Stimulated activated naive CD8-positive, alpha-beta T cell treated with anti-CD3 and anti-CD28 coated beads, Interleukin-15, Interleukin-2, amounts not matched to agents 100 ng/mL and 50 ng/mL, for 24 hours (primary cell): ENCODE measurements at regions not wholly inside any gene's neighbourhood (a gene's known extent, or its start where the extent isn't known, plus 50 kb on each side); places are given as distances from the start of the nearest gene placed in this dataset.
A peak's percentile ranks its signal among the peaks of the same experiment; 100 is the strongest.
"Not testable (repeated sequence)": the region's sequence is repeated elsewhere in the genome, so short reads cannot be mapped to it uniquely, and the experiment has no call there.

Source experiments
- H3K27ac Mint-ChIP-seq: one replicate; pipeline ENCODE4 v1.8.0; 2021; ENCODE audit warnings: mild to moderate bottlenecking, mixed read lengths
- H3K27me3 Mint-ChIP-seq: one replicate; pipeline ENCODE4 v1.8.0; 2021; ENCODE audit warnings: mixed read lengths
- H3K36me3 Mint-ChIP-seq: one replicate; pipeline ENCODE4 v1.8.0; 2021; ENCODE audit warnings: low read depth, mixed read lengths
- H3K4me1 Mint-ChIP-seq: one replicate; pipeline ENCODE4 v1.8.0; 2021; ENCODE audit warnings: low read depth, mixed read lengths
- H3K4me3 Mint-ChIP-seq: one replicate; pipeline ENCODE4 v1.8.0; 2021; ENCODE audit warnings: mild to moderate bottlenecking, mixed read lengths
- H3K9me3 Mint-ChIP-seq: one replicate; pipeline ENCODE4 v1.8.0; 2021; ENCODE audit warnings: mixed read lengths

DNA sequence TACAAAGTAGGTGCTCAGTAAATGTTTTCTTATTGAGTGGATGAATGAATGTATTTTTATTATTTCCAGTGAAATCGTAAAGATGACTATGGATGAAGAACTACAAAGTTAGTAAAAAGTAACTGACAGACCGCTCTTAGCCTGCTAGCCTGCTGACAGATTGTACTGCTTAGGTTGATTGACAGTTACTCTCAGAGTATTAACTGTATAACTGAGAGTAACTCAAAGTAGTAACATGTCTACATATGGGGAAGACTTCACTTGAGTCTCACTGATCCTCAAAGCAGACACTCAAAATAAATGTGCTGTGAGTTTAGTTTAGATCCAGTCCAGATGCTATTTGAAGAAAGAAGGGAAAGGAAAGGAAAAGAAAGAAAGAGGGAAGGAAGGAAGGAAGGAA is 272.3 kb upstream of the AMIGO2 start:
- peaks cover 7% of the 10 kb centered on the region for H3K9me3 Mint-ChIP-seq
- H3K4me1 Mint-ChIP-seq = peaks cover 90% of the 10 kb centered on the region
- peak overlapping the region; percentile 74 for H3K4me3 Mint-ChIP-seq
- peaks cover 27% of the 10 kb centered on the region for H3K36me3 Mint-ChIP-seq
- H3K27me3 Mint-ChIP-seq = no peaks in the 10 kb centered on the region
- H3K27ac Mint-ChIP-seq = peak overlapping the region; percentile 99

DNA sequence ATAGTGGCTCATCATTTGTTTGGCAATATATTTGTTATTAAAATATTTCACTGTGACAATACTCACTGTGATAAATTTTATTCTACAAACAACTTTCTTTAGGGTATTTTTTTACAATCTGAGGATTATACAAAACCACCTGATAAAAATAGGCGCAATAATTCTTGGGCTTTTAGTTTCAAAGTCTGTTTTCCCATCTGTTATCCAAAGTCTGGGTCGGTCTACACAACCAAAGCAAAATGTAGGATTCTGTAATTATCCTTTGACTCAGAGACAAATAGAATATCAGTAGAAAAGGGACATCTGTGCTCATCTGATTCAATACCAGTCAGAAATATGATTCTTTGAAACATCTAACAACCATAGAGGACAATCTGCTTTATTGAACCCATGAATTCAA is 271.8 kb upstream of the AMIGO2 start:
- H3K4me1 Mint-ChIP-seq = peaks cover 90% of the 10 kb centered on the region
- H3K27ac Mint-ChIP-seq = peak overlapping the region; percentile 99
- peaks cover 7% of the 10 kb centered on the region for H3K9me3 Mint-ChIP-seq

DNA sequence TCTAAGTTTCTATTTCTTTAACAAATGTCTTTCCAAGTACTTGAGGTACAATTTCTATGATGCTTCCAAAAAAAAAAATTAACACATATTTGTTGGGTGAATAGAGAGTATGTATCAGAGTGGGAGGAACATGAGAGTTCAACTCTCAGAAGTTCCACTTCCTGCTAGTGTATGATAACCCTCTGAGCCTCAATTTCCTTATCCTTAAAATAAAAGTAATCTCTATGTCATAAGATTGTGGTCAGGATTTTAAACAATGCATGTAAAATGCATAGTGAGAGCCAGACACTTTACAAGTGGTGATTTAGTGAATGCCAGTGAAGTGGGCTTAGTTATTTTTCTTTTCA is 270.3 kb upstream of the AMIGO2 start:
- Mint-ChIP-seq H3K4me1 (peaks cover 89% of the 10 kb centered on the region), H3K36me3 (peaks cover 21% of the 10 kb centered on the region), H3K27ac (peak overlapping the region; percentile 99), H3K27me3 (no peaks in the 10 kb centered on the region), H3K4me3 (peak overlapping the region; percentile 74), H3K9me3 (peaks cover 7% of the 10 kb centered on the region)

More for the DNA sequence above, 271.8 kb upstream of the AMIGO2 start:
- H3K4me3 Mint-ChIP-seq = peak overlapping the region; percentile 74
- H3K36me3 Mint-ChIP-seq = peaks cover 22% of the 10 kb centered on the region
- no peaks in the 10 kb centered on the region for H3K27me3 Mint-ChIP-seq

DNA sequence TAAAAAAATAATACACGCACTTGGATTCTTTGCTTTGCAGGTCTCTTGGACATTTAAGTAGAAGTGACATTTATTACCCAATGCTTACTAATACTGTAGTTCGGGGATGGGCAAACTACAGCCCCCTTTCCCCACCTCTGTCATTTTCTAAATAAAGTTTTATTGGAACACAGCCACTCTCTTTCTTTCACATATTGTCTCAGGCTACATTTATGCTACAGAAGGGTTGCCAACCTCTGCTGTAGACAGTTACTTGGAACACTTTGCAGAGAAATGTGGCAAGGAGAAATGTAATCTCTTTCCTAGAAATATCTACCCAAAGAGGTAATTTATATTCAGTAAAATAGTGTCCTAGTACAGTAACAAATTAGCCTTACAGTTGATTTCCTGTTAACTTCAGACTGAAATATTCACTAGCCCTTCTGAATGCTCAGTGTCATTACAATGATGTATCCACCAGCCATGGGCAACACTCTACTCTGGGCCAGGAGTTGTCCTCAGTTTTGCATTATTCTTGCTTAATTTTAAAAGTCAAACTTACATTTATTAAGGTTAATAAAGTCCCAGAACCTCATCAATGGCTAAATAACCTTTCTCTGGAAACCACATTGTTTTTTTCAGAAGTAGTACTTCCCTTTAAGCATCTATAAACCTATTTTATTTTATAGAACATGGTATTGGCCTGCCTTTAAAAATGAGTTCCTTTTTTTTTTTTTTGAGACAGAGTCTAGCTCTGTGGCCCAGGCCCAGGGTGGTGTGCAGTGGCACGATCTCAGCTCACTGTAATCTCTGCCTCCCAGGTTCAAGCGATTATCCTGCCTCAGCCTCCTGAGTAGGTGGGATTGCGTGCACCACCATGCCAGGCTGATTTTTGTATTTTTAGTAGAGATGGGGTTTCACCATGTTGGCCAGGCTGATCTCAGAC is 269.6 kb upstream of the AMIGO2 start:
- peaks cover 89% of the 10 kb centered on the region for H3K4me1 Mint-ChIP-seq
- H3K4me3 Mint-ChIP-seq = peak overlapping the region; percentile 74
- H3K9me3 Mint-ChIP-seq = peaks cover 7% of the 10 kb centered on the region
- H3K27me3 Mint-ChIP-seq = no peaks in the 10 kb centered on the region
- H3K27ac Mint-ChIP-seq = peak overlapping the region; percentile 99
- peaks cover 22% of the 10 kb centered on the region for H3K36me3 Mint-ChIP-seq

DNA sequence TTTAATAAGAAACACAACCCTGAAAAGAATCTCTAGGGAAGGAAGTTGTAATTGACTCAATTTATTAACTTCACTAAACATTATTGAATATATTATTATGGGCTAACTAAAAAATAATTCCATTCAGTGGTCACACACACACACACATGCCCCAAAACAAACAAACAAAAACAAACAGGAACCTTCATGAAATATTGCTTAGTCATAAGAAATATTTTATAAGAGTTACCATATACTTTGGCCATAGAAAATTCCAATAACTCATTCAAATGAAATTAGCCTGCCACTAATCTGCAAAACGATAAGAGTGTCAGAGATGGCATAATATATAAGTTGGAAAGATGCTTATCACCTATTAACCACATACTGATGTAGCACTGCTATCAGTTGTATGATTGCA is 268.4 kb upstream of the AMIGO2 start:
- H3K27ac Mint-ChIP-seq = peak overlapping the region; percentile 99
- H3K36me3 Mint-ChIP-seq = peaks cover 20% of the 10 kb centered on the region
- H3K4me1 Mint-ChIP-seq = peaks cover 90% of the 10 kb centered on the region
- H3K27me3 Mint-ChIP-seq = no peaks in the 10 kb centered on the region
- H3K4me3 Mint-ChIP-seq = peak overlapping the region; percentile 74
- H3K9me3 Mint-ChIP-seq = no peaks in the 10 kb centered on the region

DNA sequence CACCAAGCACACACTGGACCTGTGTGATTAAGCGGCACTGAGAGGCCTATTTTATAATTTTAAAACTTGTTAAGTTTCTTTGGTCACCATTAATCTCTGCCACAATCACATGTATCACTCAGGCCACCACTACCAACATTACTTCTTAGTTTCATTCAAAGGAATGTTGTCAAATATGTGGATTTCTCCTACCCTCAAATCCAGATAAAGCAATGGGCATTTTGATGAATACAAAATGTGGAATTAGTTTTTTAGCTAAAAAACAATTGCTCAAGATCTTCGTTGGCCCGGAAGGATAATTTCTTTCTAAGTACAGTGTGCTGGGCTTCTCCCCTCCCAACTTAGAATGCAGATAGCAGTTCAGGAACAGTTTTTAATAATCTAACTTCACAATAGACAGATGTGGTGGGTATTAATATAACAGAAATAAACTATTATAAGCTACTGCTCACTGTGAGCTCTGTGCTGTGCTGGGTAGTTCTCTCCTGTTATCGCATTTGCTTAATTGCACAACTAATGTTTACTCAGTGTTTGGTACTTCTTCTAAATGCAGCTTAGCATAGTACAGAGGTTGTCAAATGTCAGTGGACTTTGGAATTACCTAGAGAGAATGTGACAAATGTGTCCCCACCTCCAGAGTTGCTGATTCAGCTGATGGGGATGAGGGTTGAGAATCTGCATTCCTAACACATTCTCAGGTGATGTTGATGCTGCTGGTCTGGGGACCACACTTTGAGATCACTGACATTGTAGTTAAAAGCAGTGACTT is 266.7 kb upstream of the AMIGO2 start:
- Mint-ChIP-seq H3K4me1 (peaks cover 83% of the 10 kb centered on the region), H3K27me3 (no peaks in the 10 kb centered on the region), H3K9me3 (peaks cover 5% of the 10 kb centered on the region), H3K4me3 (no peak overlapping the region), H3K27ac (peak overlapping the region; percentile 26), H3K36me3 (peaks cover 23% of the 10 kb centered on the region)

DNA sequence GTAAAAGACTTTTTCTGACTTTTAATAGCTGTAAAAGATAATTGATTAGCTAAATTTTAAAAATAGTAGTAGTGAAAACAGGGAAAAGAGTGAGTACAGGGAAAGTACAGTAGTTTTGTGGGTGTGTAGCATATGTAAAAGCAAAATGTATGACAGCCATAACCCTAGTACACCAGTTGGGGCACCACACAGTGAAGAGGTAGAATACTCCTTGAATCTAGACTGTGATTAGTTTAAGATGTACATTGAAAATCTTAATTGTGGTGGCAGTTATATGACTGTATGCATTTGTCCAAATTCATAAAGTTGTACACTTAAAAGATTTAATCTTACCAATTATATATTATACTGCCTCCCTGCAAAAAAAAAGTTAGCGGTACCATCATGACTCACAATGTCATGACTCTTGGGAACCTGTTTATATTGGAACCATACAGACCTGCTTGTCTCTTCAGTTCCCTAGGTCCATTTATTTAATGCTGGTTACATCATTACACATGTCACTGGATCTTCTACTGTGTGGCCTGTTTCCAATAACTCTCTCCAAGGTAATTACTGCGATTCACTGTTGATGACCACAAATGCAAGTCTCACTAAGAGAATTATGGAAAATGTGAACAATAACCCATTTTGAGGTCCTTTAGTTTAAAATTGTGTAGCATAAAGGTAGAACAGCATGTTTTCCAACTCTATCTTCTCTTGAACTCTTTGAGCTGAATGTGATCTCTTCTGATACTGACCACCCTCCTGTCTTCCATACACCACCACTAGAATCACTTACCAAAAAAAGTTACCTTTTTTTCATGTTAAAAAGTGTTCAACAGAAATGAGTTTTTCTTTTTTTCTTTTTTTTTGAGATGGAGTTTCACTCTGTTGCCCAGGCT is 264.2 kb upstream of the AMIGO2 start:
- peak overlapping the region; percentile 41 for H3K4me3 Mint-ChIP-seq
- H3K9me3 Mint-ChIP-seq = peaks cover 5% of the 10 kb centered on the region
- H3K4me1 Mint-ChIP-seq = peaks cover 61% of the 10 kb centered on the region
- H3K27ac Mint-ChIP-seq = peak overlapping the region; percentile 95
- H3K36me3 Mint-ChIP-seq = peaks cover 32% of the 10 kb centered on the region
- no peaks in the 10 kb centered on the region for H3K27me3 Mint-ChIP-seq

DNA sequence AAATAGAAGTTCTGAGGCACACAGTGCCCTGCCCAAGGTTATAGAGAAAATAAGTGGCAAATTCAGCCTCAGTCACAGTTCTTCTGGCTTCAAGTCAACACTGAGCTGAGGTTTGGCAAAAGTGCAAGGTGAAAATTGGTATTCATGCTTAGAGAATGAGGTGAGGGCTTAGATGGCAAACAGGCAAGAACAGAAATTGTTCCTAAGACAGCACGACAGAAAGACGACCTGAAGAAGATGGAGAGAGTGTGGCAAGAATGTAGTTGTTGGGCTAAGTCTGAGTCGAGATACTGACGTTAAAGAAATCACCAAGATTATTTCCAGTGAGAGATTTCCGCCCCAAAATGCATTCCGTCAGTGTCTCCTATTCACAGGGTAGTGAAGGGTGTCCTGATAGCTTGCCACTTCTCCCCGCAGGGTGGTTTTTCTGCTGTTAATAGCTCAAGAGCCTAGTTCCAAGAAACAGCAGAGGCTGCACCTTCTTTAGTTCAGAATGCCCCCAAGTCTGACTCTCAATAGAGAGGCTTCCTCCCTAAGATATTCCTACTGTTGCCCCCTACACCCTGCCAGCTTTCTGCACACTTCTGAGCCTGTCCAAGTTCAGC is 260.8 kb upstream of the AMIGO2 start:
- Mint-ChIP-seq H3K9me3 (peaks cover 25% of the 10 kb centered on the region), H3K27ac (no peak overlapping the region), H3K4me3 (no peak overlapping the region), H3K36me3 (peaks cover 62% of the 10 kb centered on the region), H3K4me1 (peaks cover 54% of the 10 kb centered on the region), H3K27me3 (no peaks in the 10 kb centered on the region)

DNA sequence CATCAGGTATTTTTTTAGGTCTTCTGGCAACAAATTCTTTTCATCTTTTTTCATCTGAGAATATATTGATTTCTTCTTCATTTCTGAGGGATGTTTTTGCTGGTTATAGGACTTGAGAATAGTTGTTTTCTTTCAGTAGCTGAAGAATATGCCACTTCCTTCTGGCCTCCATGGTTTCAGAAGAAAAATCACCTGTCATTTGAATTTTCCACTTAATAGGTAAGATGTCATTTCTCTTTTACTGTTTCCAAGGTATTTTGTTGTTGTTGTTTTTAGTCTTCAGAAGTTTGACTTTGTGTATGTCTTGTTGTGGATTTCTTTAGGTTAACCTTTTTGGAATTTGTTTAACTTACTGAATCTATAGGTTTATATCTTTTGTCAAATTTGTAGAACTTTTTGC is 257.8 kb upstream of the AMIGO2 start:
- peaks cover 56% of the 10 kb centered on the region for H3K36me3 Mint-ChIP-seq
- peaks cover 25% of the 10 kb centered on the region for H3K9me3 Mint-ChIP-seq
- H3K4me1 Mint-ChIP-seq = peaks cover 51% of the 10 kb centered on the region
- H3K27me3 Mint-ChIP-seq = no peaks in the 10 kb centered on the region
- H3K4me3 Mint-ChIP-seq = peak overlapping the region; percentile 31
- peak overlapping the region; percentile 70 for H3K27ac Mint-ChIP-seq

DNA sequence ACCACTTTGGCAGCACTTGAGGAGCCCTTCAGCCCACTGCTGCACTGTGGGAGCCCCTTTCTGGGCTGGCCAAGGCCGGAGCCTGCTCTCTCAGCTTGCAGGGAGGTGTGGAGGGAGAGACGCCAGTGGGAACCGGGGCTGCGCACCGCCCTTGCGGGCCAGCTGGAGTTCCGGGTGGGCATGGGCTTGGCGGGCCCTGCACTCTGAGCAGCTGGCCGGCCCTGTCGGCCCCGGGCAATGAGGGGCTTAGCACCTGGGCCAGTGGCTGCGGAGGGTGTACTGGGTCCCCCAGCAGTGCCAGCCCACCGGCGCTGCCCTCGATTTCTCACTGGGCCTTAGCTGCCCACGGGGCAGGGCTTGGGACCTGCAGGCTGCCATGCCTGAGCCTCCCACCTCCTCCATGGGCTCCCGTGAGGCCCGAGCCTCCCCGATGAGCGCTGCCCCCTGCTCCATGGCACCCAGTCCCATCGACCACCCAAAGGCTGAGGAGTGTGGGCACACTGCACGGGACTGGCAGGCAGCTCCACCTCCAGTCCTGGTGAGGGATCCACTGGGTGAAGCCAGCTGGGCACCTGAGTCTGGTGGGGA is 253.6 kb upstream of the AMIGO2 start:
- Mint-ChIP-seq H3K9me3 (peaks cover 20% of the 10 kb centered on the region), H3K4me1 (peaks cover 58% of the 10 kb centered on the region), H3K36me3 (peaks cover 30% of the 10 kb centered on the region)
- not testable (repeated sequence) for H3K27me3 Mint-ChIP-seq, H3K27ac Mint-ChIP-seq, H3K4me3 Mint-ChIP-seq

DNA sequence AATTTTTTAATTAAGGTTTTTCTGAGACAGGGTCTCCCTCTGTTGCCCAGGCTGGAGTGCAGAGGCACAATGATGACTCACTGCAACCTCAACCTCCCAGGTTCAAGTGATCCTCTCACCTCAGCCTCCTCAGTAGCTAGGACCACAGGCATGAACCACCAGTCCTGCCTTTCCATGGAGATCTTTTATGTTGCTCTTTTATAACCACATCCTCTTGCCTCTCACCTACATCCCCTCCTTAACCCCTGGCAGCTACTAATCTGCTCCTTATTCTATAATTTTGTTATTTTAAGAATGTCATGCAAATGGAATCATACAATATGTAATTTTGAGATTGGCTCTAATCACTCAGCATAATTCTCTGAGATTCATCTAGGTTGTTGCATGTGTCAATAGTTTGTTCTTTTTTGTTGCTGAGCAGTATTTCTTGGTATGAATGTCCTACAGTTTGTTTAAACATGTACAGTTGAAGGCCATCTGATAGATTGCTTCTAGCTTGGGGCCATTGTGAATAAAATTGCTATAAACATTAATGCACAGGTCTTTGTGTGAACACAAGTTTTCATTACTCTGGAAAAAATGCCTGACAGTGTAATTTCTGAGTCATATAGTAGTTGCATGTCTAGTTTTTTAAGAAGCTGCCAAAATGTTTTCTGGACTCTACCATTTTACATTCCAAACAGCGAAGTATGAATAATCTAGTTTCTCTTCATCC is 249.2 kb upstream of the AMIGO2 start:
- H3K9me3 Mint-ChIP-seq = peaks cover 4% of the 10 kb centered on the region
- H3K4me1 Mint-ChIP-seq = peaks cover 50% of the 10 kb centered on the region
- H3K4me3 Mint-ChIP-seq = peak overlapping the region; percentile 22
- no peaks in the 10 kb centered on the region for H3K27me3 Mint-ChIP-seq
- peak overlapping the region; percentile 69 for H3K27ac Mint-ChIP-seq
- H3K36me3 Mint-ChIP-seq = no peaks in the 10 kb centered on the region

DNA sequence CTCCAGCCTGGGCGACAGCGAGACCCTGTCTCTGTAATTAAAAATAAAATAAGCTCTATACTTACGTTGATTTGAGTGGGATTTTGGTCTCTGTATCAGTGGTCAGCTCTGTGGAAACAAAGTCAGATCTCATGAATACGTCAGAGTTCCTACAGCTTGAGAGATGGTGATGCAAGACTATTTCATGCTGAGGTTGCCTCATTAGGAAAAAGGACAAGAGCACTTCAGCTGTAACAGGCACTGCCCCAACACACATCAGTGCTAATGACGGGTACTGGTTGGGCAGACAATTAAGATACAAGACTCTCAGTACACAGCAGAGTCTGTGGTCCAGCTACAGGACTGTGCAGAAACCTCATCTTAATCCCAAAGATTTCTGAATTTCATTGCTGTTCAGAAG is 246.4 kb upstream of the AMIGO2 start:
- Mint-ChIP-seq H3K36me3 (peaks cover 3% of the 10 kb centered on the region), H3K4me3 (no peak overlapping the region), H3K4me1 (peaks cover 61% of the 10 kb centered on the region), H3K9me3 (peaks cover 4% of the 10 kb centered on the region), H3K27me3 (no peaks in the 10 kb centered on the region), H3K27ac (no peak overlapping the region)

DNA sequence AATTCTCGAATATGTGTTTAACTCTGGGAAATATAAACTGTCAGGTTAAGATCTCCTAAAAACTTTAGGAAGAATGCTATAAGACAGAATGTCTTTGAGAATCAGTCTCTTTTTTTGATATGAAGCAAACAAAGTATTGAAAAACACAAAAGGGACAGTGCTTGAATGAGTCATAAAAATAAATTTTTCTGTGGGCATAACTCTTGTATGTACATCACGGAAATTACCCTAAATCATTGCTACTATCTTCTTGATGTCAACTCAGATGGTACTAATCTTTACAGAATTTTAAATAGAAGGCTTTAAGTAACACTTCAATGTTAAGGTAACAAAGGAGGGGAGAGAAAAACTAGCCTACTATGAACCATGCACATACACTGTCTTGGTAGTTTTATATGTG is 244.0 kb upstream of the AMIGO2 start:
- Mint-ChIP-seq H3K9me3 (peaks cover 4% of the 10 kb centered on the region), H3K4me3 (no peak overlapping the region), H3K27me3 (no peaks in the 10 kb centered on the region), H3K27ac (peak overlapping the region; percentile 83), H3K36me3 (peaks cover 3% of the 10 kb centered on the region), H3K4me1 (peaks cover 60% of the 10 kb centered on the region)
